HCT116 (cell line): ENCODE measurements at regions not wholly inside any gene's neighbourhood (a gene's known extent, or its start where the extent isn't known, plus 50 kb on each side); places are given as distances from the start of the nearest gene placed in this dataset.

Experiments
- ATAC-seq: fragments of 200-7000 bp; cut with Tn5 transposase; 2 replicates; pipeline ENCODE4 v1.9.1; 2020; ENCODE audit warnings: mild to moderate bottlenecking, moderate library complexity
- BruUV-seq: library from RNA; stranded (reverse); fragments of 400-500 nt; replicated peaks from 2 replicates; lab custom pipeline; 2021; lab: Mats Ljungman, UMichigan
- CTCF ChIA-PET: fragments of 300-600 bp; sonication (Branson Sonifier 250); formaldehyde crosslinking; loops from one replicate; lab custom pipeline; 2021; ENCODE audit warnings: antibody characterized with exemption; lab: Charles Lee
- POLR2A ChIA-PET: fragments of 300-600, 350-600 bp; sonication (Branson Sonifier 250); formaldehyde crosslinking; loops from one replicate; lab custom pipeline; 2021; ENCODE audit warnings: antibody characterized with exemption; lab: Charles Lee
- RAD21 ChIA-PET, 2 experiments: fragments of 300-600 bp; sonication (Branson Sonifier 250); formaldehyde crosslinking; loops; one replicate each; lab custom pipeline; 2023; ENCODE audit warnings: low total read pairs in 2 of 2; ENCODE audit not compliant: uncharacterized antibody in 2 of 2, unreplicated experiment in 2 of 2, low non-redundant PET in 1 of 2; lab: Charles Lee
- DNase-seq: peaks from one replicate; pipeline ENCODE4 v3.0.0-alpha.2; 2010; ENCODE audit warnings: low read depth, low spot score
- H2AFZ ChIP-seq: fragments of 200-600 bp; shearing (Covaris generic), sonication (generic); 2 replicates; pipeline ENCODE4 v1.6.1; 2017; ENCODE audit warnings: low read depth, mixed run types, mixed read lengths, antibody characterized with exemption, low read length; ENCODE audit not compliant: poor library complexity, severe bottlenecking
- H3K27ac ChIP-seq: 2 replicates; pipeline ENCODE4 v1.5.1; 2012; ENCODE audit warnings: low read depth, low read length
- H3K27me3 ChIP-seq: fragments of 200-600 bp; sonication (generic); 2 replicates; pipeline ENCODE4 v1.6.1; 2016; ENCODE audit warnings: mixed run types, low read length, mixed read lengths; ENCODE audit not compliant: insufficient read depth
- H3K36me3 ChIP-seq, 2 experiments: fragments of 200-500 bp in 1 of 2; fragments of 200-600 bp in 1 of 2; sonication (Bioruptor generic) in 1 of 2; sonication (generic) in 1 of 2; 2 replicates each; pipeline versions ENCODE4 v1.5.1 to v1.6.1; 2014 to 2016; ENCODE audit warnings: low read length in 2 of 2, inconsistent platforms in 1 of 2, mixed read lengths in 1 of 2, mixed run types in 1 of 2; ENCODE audit not compliant: insufficient read depth in 2 of 2, control insufficient read depth in 1 of 2
- H3K4me1 ChIP-seq, 2 experiments: fragments of 200-600 bp in 1 of 2; sonication (generic) in 1 of 2; 2 replicates each; pipeline versions ENCODE4 v1.5.1 to v1.6.1; 2012 to 2017; ENCODE audit warnings: low read length in 2 of 2, inconsistent platforms in 1 of 2, mild to moderate bottlenecking in 1 of 2, mixed read lengths in 1 of 2, mixed run types in 1 of 2, moderate library complexity in 1 of 2; ENCODE audit not compliant: insufficient read depth in 2 of 2, control insufficient read depth in 1 of 2
- H3K4me2 ChIP-seq: fragments of 200-600 bp; sonication (generic); 2 replicates; pipeline ENCODE4 v1.6.1; 2017; ENCODE audit warnings: mixed run types, low read length, mixed read lengths
- H3K4me3 ChIP-seq, 2 experiments: fragments of 200-600 bp in 1 of 2; sonication (generic) in 1 of 2; replicated peaks in 1 of 2; 2 replicates each; pipeline ENCODE4 v1.5.1; 2011 to 2016; ENCODE audit warnings: low read length in 2 of 2, control low read depth in 1 of 2, low read depth in 1 of 2, mild to moderate bottlenecking in 1 of 2, mixed read lengths in 1 of 2, mixed run types in 1 of 2
- H3K79me2 ChIP-seq: fragments of 200-600 bp; sonication (generic); 2 replicates; pipeline ENCODE4 v1.6.1; 2017; ENCODE audit warnings: mild to moderate bottlenecking, mixed run types, low read length, moderate library complexity, mixed read lengths; ENCODE audit not compliant: insufficient read depth
- H3K9ac ChIP-seq: fragments of 200-600 bp; sonication (generic); 2 replicates; pipeline ENCODE4 v1.6.1; 2016; ENCODE audit warnings: low read length, mixed read lengths
- H3K9me2 ChIP-seq: fragments of 200-600 bp; sonication (generic), shearing (Covaris generic); 2 replicates; pipeline ENCODE4 v1.6.1; 2017; ENCODE audit warnings: mixed run types, mild to moderate bottlenecking, moderate library complexity; ENCODE audit not compliant: insufficient read depth
- H3K9me3 ChIP-seq, 2 experiments: fragments of 200-500 bp in 1 of 2; fragments of 200-600 bp in 1 of 2; sonication (Bioruptor generic) in 1 of 2; sonication (generic) in 1 of 2; 2 replicates each; pipeline ENCODE4 v1.6.1; 2014 to 2017; ENCODE audit warnings: low read length in 2 of 2, mixed read lengths in 2 of 2, inconsistent platforms in 1 of 2, low read depth in 1 of 2, mild to moderate bottlenecking in 1 of 2, mixed run types in 1 of 2, moderate library complexity in 1 of 2; ENCODE audit not compliant: control insufficient read depth in 1 of 2, insufficient read depth in 1 of 2
- H4K20me1 ChIP-seq: fragments of 200-600 bp; sonication (generic), shearing (Covaris generic); 2 replicates; pipeline ENCODE4 v1.6.1; 2017; ENCODE audit warnings: mixed run types, mild to moderate bottlenecking, moderate library complexity; ENCODE audit not compliant: insufficient read depth
- CBX3 ChIP-seq: IDR thresholded peaks from 2 replicates; pipeline ENCODE4 v1.6.1; 2012; ENCODE audit warnings: low read depth
- CTCF ChIP-seq, 3 experiments: fragments of 200-600 bp in 1 of 3; sonication (generic) in 1 of 3; IDR thresholded peaks in 2 of 3; conservative IDR thresholded peaks in 1 of 3; 2 replicates each; pipeline ENCODE4 v1.5.1; 2012 to 2017; ENCODE audit warnings: low read depth in 2 of 3, low read length in 2 of 3, antibody characterized with exemption in 1 of 3, borderline replicate concordance in 1 of 3, control low read depth in 1 of 3, mild to moderate bottlenecking in 1 of 3, mixed read lengths in 1 of 3, mixed run types in 1 of 3, moderate library complexity in 1 of 3; ENCODE audit not compliant: insufficient read depth in 1 of 3
- EGR1 ChIP-seq: IDR thresholded peaks from 2 replicates; pipeline ENCODE4 v1.6.1; 2012; ENCODE audit warnings: low read depth
- FOSL1 ChIP-seq: IDR thresholded peaks from 2 replicates; pipeline ENCODE4 v1.6.1; 2012; ENCODE audit warnings: low read depth
- POLR2A ChIP-seq: IDR thresholded peaks from 2 replicates; pipeline ENCODE4 v1.7.0; 2011; ENCODE audit warnings: borderline replicate concordance; ENCODE audit not compliant: insufficient read depth, insufficient read length; ENCODE audit errors: extremely low read depth
- RAD21 ChIP-seq: IDR thresholded peaks from 2 replicates; pipeline ENCODE4 v1.6.1; 2012; ENCODE audit warnings: low read depth, mild to moderate bottlenecking
- SIN3A ChIP-seq: IDR thresholded peaks from 2 replicates; pipeline ENCODE4 v1.6.1; 2012; ENCODE audit warnings: low read depth
- SP1 ChIP-seq: IDR thresholded peaks from 2 replicates; pipeline ENCODE4 v1.6.1; 2012; ENCODE audit warnings: low read depth
- SRF ChIP-seq: IDR thresholded peaks from 2 replicates; pipeline ENCODE4 v1.6.1; 2012; ENCODE audit warnings: low read depth
- YY1 ChIP-seq: IDR thresholded peaks from 2 replicates; pipeline ENCODE4 v1.6.1; 2011; ENCODE audit warnings: low read length, low read depth, moderate library complexity, mild to moderate bottlenecking; ENCODE audit not compliant: insufficient replicate concordance; ENCODE audit errors: extremely low read depth
- ZBTB33 ChIP-seq: IDR thresholded peaks from 2 replicates; pipeline ENCODE4 v1.6.1; 2011; ENCODE audit warnings: mild to moderate bottlenecking, low read length, moderate library complexity; ENCODE audit not compliant: insufficient replicate concordance; ENCODE audit errors: extremely low read depth
- ZFX ChIP-seq: fragments of 450-650 bp; IDR thresholded peaks from 2 replicates; pipeline ENCODE4 v1.6.1; 2017
- intact Hi-C: fragments of 100-400 bp; cut with micrococcal nuclease; formaldehyde crosslinking; loops from 2 replicates; pipeline ENCODE4 v1.10.0; 2022
- TF ChIP-seq, protein P1 (sequence below): IDR thresholded peaks from 2 replicates; pipeline ENCODE4 v1.6.1; 2012

GRCh38 chrY:7317571-7317970 lies 406.0 kb upstream of the AMELY start (continued):
- TF ChIP-seq ZBTB33 (no peak), EGR1 (no peak), SIN3A (no peak), RAD21 (no peak)

- ChIA-PET CTCF (no interaction called here), RAD21 (no interaction called here), POLR2A (no interaction called here)
- TF ChIP-seq CTCF (IDR thresholded peaks at IDR 0.05 in 2 of 3, conservative IDR thresholded peaks at IDR 0.05 in 1 of 3; ENCODE audit: borderline replicate concordance in 1 of 3, insufficient read depth in 1 of 3, low read depth in 2 of 3, low read length in 2 of 3) (no peak), FOSL1 (no peak), SP1 (no peak), POLR2A (no peak), CBX3 (no peak), ZFX (no peak), SRF (no peak), YY1 (no peak)
- TF ChIP-seq, protein P1, sequence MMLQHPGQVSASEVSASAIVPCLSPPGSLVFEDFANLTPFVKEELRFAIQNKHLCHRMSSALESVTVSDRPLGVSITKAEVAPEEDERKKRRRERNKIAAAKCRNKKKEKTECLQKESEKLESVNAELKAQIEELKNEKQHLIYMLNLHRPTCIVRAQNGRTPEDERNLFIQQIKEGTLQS = no peak
- intact Hi-C loops = no loop called here
- ATAC-seq = no peak
- Histone ChIP-seq H3K4me1 (no peaks in the 10 kb centered on the region), H3K4me3 (no peak overlapping the region), H4K20me1 (no peaks in the 10 kb centered on the region), H3K27ac (no peak overlapping the region), H3K79me2 (no peaks in the 10 kb centered on the region), H3K27me3 (no peaks in the 10 kb centered on the region), H3K9me2 (no peaks in the 10 kb centered on the region), H3K9me3 (no peaks in the 10 kb centered on the region), H2AFZ (no peak overlapping the region), H3K4me2 (no peak overlapping the region), H3K9ac (no peak overlapping the region), H3K36me3 (no peaks in the 10 kb centered on the region)
- no TSS peak for BruUV-seq
- DNase-seq = no peak
Measured at GRCh38 chrY:7310482-7311269, 399.1 kb upstream of the AMELY start.
